ENCODE measurements at regions not wholly inside any gene's neighbourhood (a gene's known extent, or its start where the extent isn't known, plus 50 kb on each side); places are given as distances from the start of the nearest gene placed in this dataset.

- no peak for DNase-seq (ENCODE audit: low read depth in 2 of 2)
Observed at GRCh38 chr4:14545163-14545562, 457.1 kb upstream of the CPEB2 start.

DNA sequence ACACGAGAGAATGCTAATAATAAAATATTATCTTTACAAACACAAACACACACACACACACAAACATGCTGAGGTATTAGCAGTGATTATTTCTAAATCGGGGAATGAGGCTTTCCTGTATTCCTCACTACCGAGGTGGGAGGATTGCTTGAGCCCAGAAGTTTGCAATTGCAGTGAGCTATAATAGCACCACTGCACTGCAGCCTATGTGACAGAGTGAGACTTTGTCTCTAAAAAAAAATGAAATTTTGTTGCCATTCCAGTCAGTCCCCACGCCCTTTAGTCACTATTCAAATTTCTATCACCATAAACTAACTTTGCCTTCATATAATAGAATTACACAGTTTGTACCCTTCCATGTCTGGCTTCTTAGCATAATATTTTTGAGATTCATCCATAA is 456.5 kb upstream of the CPEB2 start:
- no peak for DNase-seq (ENCODE audit: low read depth in 2 of 2)

DNA sequence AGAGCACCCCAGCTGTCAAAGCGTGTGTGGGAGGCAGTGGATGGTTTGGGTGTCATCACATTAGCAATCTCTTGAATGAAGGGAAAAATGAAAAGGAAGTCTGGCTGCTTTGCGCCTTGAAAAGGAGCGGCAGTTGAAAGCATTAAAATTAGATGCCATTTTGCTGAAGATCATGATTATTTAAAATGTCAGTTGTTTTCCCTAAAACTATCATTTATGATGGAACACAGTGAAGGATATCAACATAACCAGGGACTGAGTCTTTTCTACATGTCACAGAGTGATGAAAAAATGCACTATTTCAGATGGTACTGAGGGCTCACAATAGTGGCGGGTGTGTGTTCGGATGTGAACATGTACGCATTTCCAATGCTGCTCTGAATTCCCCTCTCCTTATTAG is 450.2 kb upstream of the CPEB2 start:
- no peak for DNase-seq (ENCODE audit: low read depth in 2 of 2)

DNA sequence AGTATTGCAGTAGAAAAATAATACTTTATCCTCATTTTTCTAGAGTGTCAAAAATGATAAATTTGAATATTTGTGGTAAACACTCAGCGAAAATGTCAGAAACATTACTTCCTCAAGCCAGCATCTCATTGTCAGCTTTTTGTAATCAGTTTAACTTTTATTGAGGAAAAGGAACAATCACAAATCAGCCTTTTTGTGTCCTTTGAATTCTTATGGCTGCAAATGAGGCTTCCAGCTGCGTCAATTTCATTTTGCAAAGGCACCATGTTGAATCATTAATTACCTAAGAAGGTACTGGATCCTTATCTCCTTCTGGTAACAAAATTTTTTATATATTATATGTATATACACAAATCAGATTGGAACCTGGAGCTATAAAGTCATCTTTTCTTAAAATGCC is 442.6 kb upstream of the CPEB2 start:
- DNase-seq (ENCODE audit: low read depth in 2 of 2) = no peak

DNA sequence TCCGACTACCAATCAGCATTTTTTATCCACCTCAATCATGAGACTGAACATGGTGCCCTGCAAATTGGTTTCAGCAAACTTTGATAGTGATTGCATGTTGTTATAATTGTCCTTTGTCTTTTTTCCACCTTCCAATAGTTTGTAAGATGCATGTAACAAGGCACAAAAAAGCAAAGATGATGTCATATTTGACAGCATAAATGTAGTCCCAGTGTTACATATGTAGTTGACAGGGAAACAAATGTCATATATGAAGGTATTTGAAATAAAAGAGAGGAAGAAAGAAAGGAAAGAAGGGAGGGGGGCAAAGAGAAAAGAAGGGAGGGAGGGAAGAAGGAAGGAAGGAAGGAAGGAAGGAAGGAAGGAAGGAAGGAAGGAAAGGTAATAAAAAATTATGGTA is 441.7 kb upstream of the CPEB2 start:
- DNase-seq (ENCODE audit: low read depth in 2 of 2) = no peak

GRCh38 chr4:14562901-14563300 is 439.4 kb upstream of the CPEB2 start:
- no peak for DNase-seq (ENCODE audit: low read depth in 2 of 2)

- DNase-seq (ENCODE audit: low read depth in 2 of 2) = no peak
Observed at GRCh38 chr4:14564281-14564680, 438.0 kb upstream of the CPEB2 start.

DNA sequence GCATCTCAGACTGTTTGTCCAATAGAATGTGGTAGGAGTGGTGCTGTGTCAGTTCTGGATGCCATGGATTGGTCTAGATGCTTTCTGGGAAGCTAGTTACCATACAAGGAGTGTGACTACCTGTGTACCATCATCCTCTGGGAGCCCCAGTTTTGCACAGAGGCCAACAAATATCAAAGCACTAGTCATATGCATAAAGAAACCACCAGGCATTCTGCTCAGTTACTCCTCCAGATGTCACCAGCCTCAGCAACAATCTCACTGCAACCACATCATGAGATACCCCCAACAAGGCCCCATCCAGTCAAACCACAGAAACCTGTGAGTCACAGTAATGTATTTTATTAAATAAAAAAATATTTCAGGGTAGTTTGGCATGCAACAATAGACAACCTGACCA is 435.8 kb upstream of the CPEB2 start:
- DNase-seq (ENCODE audit: low read depth in 2 of 2) = no peak

DNA sequence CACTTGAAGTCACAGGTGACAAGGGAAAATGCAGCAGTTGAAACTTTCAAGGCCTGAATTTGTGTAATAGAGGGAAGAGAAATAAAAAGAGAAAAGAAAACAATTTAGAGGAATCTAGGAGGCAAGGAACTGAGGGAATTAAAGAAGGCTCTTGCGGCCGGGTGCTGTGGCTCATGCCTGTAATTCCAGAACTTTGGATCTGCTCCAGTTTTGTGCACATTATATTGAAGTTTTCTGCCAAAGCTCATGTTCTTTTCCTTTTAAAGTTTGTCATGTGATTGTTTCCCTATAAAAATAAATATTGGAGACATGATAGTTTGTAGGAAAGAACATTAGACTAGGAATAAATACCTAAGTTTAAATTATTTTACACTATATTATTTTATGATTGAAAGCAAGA is 433.9 kb upstream of the CPEB2 start:
- no peak for DNase-seq (ENCODE audit: low read depth in 2 of 2)

- no peak for DNase-seq (ENCODE audit: low read depth in 2 of 2)
Observed at GRCh38 chr4:14575289-14575688, 427.0 kb upstream of the CPEB2 start.

- DNase-seq (ENCODE audit: low read depth in 2 of 2) = no peak
Observed at GRCh38 chr4:14575919-14576318, 426.4 kb upstream of the CPEB2 start.

- no peak for DNase-seq (ENCODE audit: low read depth in 2 of 2)
Observed at GRCh38 chr4:14580061-14580460, 422.2 kb upstream of the CPEB2 start.

- no peak for DNase-seq (ENCODE audit: low read depth in 2 of 2)
Observed at GRCh38 chr4:14581741-14582140, 420.5 kb upstream of the CPEB2 start.

DNA sequence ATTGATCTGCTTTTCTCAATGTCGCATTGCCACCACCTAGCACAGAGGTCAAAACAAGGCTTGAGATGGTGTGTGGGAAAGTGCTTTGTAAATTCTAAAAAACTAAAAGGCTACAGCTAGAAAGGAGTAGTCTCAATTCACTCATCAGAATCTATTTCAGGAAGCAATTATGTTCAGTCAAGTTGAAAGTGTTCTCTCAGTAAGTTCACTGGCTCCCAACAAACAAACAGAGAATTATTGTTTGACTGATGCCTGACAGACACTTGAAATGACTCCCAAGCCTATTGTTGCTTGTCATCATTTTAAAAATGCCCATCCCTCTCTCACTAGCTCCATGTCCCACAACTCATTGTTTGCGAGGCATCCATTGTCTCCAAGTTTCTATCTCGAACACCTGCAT is 419.6 kb upstream of the CPEB2 start:
- DNase-seq (ENCODE audit: low read depth in 2 of 2) = no peak

DNA sequence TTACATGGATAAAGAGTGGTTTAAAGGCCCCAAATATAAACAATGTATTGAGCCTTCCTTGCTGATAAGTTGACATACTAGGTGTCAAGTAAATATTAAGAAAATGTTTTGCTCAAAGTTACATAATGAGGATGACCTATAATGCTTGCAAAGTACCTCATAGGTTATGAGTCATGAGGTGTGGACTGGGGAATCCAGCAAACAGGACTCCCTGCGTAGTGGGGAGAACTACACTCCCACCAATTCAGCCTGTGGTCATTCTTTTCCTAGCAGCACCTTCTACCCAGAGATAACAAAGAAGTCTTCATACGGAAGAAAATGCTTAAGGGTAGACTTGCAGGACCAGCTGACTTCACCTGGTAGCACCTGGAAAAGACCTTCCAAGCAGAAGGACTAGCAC is 418.9 kb upstream of the CPEB2 start:
- no peak for DNase-seq (ENCODE audit: low read depth in 2 of 2)

DNA sequence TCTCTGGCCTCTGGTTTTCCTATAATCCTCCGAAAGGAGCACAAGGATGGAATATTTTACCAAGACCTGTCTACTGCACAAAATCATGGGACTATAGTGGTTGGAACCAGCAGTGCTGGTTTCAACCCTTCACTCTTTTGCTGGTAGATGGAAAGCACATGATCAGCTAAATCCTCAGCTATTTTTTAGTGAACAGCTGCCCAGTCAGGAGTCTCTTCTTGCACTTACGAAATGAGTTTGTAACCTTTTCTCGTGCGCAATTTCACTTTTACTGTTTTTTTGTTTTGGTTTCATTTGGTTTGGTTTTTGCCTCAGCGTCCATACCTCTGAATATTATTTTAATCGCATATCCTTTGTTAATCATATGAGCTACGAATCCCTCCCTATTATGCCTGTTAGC is 418.5 kb upstream of the CPEB2 start:
- DNase-seq (ENCODE audit: low read depth in 2 of 2) = no peak

DNA sequence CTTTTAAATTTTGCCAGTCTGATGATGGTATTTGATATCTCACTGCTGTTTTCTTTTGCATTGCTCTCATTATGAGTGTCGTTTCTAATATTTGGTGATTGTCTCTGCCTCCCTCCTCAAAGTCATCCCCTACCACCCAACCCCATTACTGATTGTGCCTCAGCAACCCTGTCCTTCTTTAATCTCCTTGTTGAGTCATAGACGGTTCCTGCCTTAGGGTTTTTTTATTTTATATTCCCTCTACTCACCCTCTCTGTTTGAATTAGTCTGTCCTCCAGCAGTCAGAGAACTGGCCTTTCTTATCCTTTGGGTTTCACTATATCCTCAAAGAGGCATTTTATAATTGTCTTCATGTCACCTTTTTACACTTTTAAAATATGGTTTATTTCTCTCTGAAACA is 409.3 kb upstream of the CPEB2 start:
- DNase-seq (ENCODE audit: low read depth in 2 of 2) = no peak

DNA sequence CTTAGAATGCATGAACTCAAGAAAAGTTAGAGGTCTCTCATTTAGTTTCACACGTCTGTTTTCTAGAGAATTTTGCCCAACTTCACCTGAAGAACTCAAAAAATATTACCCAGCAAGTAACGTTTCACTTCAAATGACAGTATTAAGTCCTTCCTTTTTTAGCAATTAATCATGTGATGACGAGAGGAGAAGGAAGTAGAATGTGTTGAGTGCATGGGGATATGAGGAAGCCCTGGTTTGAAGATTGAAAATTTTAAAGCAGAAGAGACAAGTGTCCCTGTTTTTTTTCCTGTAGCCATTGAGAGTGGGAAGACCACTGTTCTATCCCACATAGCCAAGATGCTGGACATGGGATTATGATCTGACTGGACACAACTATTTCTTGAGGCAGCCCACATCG is 406.3 kb upstream of the CPEB2 start:
- DNase-seq (ENCODE audit: low read depth in 2 of 2) = no peak

DNA sequence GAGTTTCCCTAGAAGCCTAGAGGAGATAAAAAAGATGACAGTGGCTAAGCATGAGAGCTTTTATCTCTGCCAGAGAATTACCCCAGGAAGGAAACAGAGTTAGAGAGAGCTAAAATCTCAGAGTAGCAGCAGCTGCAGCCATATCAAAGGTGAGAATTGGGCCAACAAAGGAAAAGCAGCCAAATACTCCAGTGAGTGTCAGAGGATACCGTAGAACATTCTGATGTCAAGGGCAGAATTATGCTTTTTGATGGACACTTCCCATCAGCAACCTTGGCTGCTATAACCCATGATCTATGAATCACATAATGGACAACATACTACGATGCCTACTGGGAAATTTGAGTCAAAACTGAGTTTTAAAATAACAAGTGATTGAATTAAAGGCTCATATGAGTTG is 405.8 kb upstream of the CPEB2 start:
- DNase-seq (ENCODE audit: low read depth in 2 of 2) = no peak

GRCh38 chr4:14596904-14597303 is 405.4 kb upstream of the CPEB2 start:
- DNase-seq (ENCODE audit: low read depth in 2 of 2) = no peak

GRCh38 chr4:14602206-14602605 is 400.1 kb upstream of the CPEB2 start:
- DNase-seq (ENCODE audit: low read depth in 2 of 2) = no peak

- no peak for DNase-seq (ENCODE audit: low read depth in 2 of 2)
Observed at GRCh38 chr4:14607001-14607400, 395.3 kb upstream of the CPEB2 start.

GRCh38 chr4:14607578-14607977 is 394.7 kb upstream of the CPEB2 start:
- no peak for DNase-seq (ENCODE audit: low read depth in 2 of 2)

DNA sequence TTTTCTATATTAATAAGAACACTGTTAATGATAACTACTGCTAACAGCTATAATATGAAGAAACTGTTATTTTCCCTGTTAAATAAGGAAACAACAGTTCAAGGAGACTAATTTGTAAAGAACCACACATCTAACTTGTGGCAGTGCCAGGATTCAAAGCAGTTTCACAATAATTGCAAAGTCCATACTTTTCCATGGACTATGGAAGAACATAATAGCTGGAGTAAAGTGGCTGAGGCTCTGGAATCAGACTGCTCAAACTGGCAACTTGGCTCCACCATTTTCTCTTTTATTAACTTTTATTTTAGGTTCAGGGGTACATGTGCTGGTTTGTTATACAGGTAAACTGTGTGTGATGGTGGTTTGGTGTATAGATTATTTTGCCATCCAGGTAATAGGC is 393.7 kb upstream of the CPEB2 start:
- no peak for DNase-seq (ENCODE audit: low read depth in 2 of 2)

- no peak for DNase-seq (ENCODE audit: low read depth in 2 of 2)
Observed at GRCh38 chr4:14614840-14615239, 387.4 kb upstream of the CPEB2 start.

Data from stimulated activated CD4-positive, alpha-beta T cell treated with anti-CD3 and anti-CD28 coated beads, Interleukin-1b, Interleukin-23, amount 100 ng/mL, for 1 hour (primary cell).